ENCODE measurements at regions not wholly inside any gene's neighbourhood (a gene's known extent, or its start where the extent isn't known, plus 50 kb on each side); places are given as distances from the start of the nearest gene placed in this dataset.

DNA sequence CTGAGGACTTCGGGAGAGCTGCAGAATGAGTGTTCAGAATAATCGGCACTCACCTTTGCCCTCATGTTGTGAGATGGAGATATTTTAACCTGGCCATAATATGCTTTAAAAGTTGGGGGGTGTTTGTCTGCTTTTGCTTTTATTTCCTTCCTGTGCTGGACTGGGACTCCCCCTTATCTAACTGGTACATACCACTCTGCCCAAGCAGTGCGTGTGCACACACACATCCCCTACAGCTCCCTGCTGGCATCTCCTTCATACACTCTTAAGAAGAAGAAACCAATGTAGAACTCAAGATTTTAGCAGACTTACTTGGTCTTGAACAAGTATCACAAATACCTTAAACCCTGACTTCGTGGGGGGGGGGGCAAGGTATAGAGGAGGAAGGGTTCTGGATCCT is 146.2 kb upstream of the DMRT1 start:
- WGBS, 3 donors: 52 to 59% (median 59%) methylated on average over 4 of the region's 4 CpGs
- H3K27ac ChIP-seq (ENCODE audit: low read depth, low read length): no peak overlapping the region

DNA sequence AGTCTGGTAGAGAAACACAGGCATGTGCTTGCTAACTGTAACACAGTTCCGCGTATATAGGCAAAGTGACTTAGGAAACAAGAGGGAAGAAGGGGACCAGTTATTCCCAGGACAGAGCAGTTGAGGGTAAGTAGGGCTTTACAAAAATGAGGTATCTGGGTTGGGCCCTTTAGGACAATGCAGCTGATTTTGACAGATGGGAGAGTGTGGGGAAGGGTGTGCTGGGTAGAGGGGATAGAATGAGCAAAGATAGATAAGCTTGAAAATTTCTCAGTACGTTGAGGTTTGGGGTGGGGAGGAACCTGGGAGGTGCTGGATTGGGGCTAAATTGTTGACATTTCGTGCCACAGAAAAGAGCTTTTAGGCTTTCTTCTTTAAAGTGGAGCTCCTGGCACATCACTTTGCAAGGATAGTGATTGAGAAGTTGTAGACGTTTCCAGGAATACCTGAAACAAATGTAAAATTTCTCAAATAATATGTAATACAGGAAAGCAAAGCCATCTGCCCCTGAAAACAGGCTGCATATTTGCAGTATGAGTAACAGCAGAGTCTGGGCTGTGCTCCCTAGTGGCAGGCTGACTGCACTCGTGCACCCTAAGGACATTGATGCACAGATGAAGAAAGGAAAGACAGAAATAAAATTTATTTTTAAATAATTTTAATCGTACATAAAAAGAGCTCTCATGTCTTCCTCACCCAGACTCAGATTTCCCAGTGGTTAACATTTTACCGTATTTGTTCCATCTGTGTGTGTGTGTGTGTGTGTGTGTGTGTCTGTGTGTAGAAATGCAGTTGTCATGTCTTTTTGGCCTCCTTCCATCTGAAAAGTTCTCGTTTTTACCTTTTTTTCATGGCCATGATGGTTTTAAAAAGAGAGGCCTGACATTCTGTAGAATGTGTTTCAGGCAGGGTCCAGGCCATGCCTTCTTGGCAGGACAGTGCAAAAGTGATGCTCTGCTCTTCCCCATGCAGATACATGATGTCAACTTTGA is 144.9 kb upstream of the DMRT1 start:
- WGBS, 3 donors: 35 to 59% (median 44%) methylated on average over 9 of the region's 9 CpGs
- H3K27ac ChIP-seq (ENCODE audit: low read depth, low read length): peak overlapping the region; percentile 6

DNA sequence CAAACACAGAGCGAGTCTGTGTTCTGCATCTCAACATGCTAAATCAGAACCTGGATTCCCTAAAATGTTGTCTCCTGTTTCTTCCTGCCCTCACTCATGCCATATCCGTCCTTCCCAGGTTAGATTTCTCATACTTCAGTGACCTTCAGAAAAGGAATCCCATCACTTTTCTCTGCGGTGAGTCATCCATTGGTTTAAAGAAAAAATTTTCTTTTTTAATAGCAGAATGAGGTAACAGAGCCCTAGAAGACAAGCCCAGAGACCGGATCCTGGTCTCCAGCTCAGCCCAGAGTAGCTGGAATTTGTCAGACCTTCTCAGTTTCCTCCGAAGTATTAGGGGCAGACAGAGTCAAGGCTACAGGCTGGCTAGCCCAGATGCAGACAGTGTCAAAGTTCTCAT is 143.2 kb upstream of the DMRT1 start:
- WGBS, 3 donors: 86 to 91% (median 87%) methylated on average over 5 of the region's 5 CpGs
- no peak overlapping the region for H3K27ac ChIP-seq (ENCODE audit: low read depth, low read length)

DNA sequence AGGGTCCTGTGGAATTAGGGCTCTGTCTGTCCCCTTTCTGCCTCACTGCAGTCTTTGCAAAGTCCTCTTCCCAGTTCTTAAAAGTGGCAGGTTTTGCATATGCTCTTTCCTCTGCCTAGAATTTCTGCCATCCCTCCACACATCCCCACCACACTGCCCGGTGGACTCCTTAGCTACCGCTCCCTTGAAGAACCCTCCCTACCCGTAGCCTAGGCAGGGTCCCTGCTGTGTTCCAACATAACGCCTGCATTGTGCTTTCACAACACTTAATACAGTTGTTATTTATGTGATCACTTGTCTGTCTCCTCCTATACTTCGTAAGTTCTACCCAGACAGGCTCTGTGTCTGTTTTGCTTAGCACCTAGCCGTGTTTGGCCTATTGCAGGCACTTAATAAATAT is 142.5 kb upstream of the DMRT1 start:
- no peak overlapping the region for H3K27ac ChIP-seq (ENCODE audit: low read depth, low read length)
- WGBS, 3 donors: 86 to 90% (median 88%) methylated on average over 6 of the region's 6 CpGs

DNA sequence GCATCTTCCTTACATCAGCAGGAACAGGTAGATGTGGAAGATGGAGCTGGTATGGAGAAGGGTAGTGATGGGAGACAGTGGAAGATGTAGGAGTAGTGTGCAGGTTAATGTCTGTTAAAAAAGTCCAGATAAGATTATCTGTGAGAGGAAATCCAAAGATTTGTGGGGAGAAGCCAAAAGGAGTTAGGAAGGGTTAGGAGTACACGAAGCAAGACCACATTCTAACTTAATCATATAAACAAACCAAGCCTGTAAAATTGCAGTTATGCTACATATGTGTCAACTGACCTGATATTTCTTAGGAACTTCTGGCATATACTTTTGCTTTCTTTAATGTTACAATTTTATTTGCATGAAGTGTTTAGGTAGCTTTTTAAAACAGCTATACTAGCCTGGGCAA is 142.1 kb upstream of the DMRT1 start:
- no peak overlapping the region for H3K27ac ChIP-seq (ENCODE audit: low read depth, low read length)
- 46 to 77% (median 52%) methylated on average over 1 of the region's 1 CpG for WGBS, 3 donors

DNA sequence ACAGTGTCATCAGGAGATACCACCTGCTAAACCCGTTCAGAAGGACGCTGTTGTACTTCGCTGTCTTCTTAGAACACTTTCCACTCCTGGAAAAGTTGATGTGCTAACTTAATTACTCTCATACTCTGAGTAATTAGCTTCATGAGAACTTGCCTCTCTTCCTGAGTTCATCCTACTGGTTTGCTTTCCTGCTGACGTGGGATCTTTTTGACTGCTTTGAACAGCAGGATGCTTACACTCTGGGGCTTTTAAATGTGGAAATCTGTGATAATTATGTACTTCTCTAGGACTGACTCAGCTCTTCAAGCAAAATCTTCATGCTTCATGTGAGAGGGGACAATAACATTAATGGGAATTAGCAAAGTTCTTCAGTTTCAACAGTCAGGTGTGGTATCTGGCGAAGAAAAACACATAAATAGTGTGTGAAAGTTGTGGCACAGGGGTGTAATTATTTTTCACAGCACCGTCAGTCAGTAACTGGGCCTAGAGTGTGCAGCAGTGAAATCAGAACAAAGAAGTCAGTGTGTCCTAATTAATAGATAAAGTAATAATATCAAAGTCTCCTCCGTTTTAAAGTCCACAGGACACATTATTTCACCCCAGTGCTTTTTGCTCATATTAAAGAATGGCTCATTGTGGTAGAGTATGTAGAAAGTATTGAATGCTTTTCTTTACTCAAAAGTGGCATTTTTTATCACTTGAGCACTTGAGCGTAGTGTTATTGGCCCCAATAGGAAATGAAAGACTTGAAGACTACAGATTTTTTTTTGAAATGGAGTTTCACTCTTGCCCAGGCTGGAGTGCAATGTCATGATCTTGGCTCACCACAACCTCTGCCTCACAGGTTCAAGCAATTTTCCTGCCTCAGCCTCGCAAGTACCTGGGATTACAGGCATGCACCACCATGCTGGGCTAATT is 140.9 kb upstream of the DMRT1 start:
- WGBS, 3 donors: 71 to 83% (median 81%) methylated on average over 9 of the region's 9 CpGs
- H3K27ac ChIP-seq (ENCODE audit: low read depth, low read length): no peak overlapping the region

DNA sequence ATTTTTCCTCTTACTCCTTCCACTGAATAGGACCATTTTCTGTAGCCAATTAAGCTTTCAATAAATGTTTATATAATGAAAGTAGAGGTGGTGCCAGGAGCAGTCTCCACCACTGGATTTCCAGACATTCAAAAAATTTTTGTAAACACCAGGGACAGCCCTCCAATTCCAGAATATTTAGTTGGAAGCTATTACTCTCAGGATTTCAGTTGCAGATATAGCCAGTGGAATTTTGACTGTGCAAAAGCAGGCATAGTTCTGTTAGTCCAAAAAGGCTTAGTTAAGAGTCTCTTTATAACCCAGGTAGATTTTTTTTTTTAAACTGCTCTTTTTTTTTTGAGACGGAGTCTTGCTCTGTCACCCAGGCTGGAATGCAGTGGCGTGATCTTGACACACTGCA is 138.1 kb upstream of the DMRT1 start:
- 64 to 92% (median 80%) methylated on average over 2 of the region's 2 CpGs for WGBS, 3 donors
- H3K27ac ChIP-seq (ENCODE audit: low read depth, low read length): no peak overlapping the region

DNA sequence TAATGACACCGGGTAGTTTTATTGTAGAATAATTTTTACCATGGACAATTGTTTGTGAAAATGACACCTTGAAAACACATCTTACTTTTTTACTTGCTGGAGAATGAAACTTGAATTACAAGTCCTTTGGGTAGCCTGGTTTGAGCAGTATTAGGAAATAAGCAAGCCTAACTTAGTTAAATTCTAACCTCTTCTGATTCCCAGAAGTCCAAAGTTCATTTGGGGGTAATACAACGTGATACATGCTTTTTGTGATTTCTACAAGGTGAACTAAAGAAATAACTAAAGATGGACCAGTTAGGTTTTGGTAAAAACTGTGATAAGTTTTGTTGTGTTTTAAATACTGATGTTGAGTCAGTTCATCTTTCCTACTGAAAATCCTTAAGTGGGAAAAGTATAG is 135.4 kb upstream of the DMRT1 start:
- H3K27ac ChIP-seq (ENCODE audit: low read depth, low read length): no peak overlapping the region
- 23 to 44% (median 34%) methylated on average over 2 of the region's 2 CpGs for WGBS, 3 donors

DNA sequence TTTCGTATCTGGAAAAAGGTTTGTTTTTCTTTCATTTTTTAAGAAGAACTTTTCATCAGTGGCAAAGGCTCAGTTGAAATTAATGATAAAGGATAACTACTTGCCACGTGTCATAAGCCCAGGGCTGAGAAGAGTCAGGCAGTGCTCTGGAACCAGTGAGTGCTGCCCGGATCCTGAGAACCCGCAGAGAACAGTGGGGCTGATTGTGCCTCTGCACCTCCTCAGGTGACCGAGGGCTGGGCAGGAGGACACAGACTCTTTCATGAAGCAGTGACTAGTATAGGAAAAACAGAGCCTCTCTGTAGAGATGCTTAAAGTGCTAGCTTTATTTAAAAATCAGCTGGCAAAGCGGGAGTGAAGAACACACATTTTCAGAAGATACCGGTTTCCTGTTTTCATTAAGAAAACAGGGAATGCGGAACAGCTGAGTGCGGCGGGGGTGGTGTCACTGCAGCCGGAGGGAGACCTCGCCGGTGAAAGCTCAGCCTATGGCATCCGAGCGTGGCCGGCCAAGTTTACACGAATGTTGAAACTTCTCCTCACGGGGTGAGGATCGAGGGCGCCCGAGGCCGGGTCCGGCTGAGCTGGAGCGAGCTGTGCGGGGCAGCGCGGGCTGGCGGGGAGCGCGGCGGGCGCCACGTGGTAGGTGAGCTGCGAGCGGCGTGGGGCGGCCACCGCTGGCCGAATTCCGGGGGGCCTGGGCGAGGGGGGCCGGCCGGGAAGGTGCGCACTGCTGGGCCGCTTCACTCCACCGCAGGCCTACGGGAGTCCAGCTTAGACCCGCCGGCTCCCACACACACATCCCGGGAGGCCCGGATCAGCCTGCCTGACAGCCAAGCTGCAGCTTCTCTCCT is 134.7 kb upstream of the DMRT1 start:
- no peak overlapping the region for H3K27ac ChIP-seq (ENCODE audit: low read depth, low read length)
- 1 to 3% (median 3%) methylated on average over 35 to 51 of the region's 51 CpGs for WGBS, 3 donors

DNA sequence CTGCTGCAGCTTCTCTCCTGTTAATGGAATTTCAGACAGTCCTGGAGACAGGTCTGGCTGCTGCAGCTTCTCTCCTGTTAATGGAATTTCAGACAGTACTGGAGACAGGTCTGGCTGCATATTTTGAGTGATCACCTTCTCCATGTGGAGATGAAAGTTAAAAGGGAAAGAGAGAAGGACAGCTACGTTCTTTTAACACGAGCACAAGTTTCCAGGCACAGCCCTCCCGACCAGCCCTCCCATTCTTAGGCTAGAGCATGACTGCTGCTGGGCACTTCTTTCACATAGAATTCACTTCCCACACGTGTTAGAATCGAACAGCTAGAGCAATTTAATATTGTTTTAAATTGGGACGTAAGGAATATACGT is 133.3 kb upstream of the DMRT1 start:
- 8 to 31% (median 23%) methylated on average over 7 of the region's 7 CpGs for WGBS, 3 donors
- H3K27ac ChIP-seq (ENCODE audit: low read depth, low read length): no peak overlapping the region

DNA sequence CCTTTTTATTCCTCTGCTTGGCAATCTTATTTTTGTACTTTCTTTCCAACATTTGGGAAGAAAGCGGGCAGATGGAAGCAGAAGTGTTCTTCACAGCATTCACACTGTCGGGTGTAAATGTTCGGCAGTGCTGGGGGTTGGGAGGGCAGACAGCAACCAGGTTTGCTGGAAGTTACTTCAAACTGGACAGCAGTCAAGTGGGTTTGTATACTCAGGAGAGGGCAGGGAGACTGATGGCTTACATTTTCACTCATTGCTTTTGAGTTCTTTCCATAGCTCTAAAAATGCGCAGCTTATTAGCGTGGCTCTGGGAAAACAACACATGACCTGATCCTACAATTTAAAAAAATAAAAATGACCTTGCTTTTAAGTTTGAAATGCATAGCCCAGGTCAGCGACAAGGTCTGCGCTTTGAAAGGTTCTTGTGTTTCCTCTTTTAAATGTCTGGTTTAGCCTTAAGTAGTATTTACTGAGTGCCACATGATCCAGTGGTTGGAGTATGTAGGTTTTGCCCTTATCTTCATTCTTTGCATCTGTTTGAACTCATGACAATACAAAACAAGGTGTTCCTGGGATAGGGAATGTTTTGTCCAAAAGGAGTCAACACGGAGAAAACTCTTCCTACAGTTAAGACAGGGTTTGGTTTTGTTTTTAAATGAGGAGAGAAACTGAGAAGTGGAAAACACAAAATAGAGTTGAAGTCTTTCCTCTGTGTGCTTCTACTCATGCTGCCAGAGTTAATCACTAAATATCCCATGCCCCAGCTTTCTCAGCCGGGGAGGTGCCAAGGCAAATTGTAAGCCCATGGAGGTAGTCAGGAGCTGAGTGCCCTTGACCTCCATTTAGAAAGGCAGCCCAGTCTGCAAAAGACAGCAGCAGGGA is 132.7 kb upstream of the DMRT1 start:
- H3K27ac ChIP-seq (ENCODE audit: low read depth, low read length): no peak overlapping the region
- 27 to 49% (median 44%) methylated on average over 9 of the region's 9 CpGs for WGBS, 3 donors

DNA sequence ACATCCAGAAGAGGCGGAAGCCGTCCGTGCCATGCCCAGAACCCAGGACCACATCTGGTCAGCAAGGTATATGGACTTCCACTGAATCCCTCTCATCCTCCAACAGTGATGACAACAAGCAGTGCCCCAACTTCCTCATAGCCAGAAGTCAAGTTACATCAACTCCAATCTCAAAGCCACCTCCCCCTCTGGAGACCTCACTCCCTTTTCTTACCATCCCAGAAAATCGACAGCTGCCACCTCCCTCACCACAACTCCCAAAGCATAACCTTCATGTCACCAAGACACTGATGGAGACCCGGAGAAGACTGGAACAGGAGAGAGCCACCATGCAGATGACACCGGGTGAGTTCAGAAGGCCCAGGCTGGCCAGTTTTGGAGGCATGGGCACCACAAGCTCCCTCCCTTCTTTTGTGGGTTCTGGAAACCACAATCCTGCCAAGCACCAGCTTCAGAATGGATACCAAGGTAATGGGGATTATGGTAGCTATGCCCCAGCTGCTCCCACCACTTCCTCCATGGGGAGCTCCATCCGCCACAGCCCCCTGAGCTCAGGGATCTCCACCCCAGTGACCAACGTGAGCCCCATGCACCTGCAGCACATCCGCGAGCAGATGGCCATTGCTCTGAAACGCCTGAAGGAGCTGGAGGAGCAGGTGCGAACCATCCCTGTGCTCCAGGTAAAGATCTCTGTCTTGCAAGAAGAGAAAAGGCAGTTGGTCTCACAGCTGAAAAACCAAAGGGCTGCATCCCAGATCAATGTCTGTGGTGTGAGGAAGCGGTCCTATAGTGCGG is 130.3 kb upstream of the DMRT1 start:
- no peak overlapping the region for H3K27ac ChIP-seq (ENCODE audit: low read depth, low read length)
- 91 to 92% (median 91%) methylated on average over 14 of the region's 14 CpGs for WGBS, 3 donors

DNA sequence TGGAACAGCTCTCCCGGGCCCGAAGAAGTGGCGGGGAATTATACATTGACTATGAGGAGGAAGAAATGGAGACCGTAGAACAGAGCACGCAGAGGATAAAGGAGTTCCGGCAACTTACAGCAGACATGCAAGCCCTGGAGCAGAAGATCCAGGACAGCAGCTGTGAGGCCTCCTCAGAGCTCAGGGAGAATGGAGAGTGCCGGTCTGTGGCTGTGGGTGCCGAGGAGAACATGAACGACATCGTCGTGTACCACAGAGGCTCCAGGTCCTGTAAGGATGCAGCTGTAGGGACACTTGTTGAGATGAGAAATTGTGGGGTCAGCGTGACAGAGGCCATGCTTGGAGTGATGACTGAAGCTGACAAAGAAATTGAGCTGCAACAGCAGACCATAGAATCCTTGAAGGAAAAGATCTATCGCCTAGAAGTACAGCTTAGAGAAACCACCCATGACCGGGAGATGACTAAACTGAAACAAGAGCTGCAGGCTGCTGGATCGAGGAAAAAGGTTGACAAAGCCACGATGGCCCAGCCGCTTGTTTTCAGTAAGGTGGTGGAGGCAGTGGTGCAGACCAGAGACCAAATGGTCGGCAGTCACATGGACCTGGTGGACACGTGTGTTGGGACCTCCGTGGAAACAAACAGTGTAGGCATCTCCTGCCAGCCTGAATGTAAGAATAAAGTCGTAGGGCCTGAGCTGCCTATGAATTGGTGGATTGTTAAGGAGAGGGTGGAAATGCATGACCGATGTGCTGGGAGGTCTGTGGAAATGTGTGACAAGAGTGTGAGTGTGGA is 129.5 kb upstream of the DMRT1 start:
- H3K27ac ChIP-seq (ENCODE audit: low read depth, low read length): no peak overlapping the region

DNA sequence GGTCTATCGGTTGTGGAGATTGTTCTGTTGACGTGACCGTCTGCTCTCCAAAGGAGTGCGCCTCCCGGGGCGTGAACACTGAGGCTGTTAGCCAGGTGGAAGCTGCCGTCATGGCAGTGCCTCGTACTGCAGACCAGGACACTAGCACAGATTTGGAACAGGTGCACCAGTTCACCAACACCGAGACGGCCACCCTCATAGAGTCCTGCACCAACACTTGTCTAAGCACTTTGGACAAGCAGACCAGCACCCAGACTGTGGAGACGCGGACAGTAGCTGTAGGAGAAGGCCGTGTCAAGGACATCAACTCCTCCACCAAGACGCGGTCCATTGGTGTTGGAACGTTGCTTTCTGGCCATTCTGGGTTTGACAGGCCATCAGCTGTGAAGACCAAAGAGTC is 128.9 kb upstream of the DMRT1 start:
- 83 to 97% (median 93%) methylated on average over 16 of the region's 16 CpGs for WGBS, 3 donors
- no peak overlapping the region for H3K27ac ChIP-seq (ENCODE audit: low read depth, low read length)

More for the DNA sequence above, 129.5 kb upstream of the DMRT1 start:
- WGBS, 3 donors: 95 to 96% (median 95%) methylated on average over 22 of the region's 22 CpGs

DNA sequence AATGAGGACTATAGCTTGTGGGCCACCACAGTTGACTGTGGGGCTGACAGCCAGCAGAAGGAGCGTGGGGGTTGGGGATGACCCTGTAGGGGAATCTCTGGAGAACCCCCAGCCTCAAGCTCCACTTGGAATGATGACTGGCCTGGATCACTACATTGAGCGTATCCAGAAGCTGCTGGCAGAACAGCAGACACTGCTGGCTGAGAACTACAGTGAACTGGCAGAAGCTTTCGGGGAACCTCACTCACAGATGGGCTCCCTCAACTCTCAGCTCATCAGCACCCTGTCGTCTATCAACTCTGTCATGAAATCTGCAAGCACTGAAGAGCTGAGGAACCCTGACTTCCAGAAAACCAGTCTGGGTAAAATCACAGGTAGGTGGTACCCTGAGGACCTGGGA is 128.4 kb upstream of the DMRT1 start:
- 77 to 86% (median 85%) methylated on average over 4 of the region's 4 CpGs for WGBS, 3 donors
- H3K27ac ChIP-seq (ENCODE audit: low read depth, low read length): no peak overlapping the region

DNA sequence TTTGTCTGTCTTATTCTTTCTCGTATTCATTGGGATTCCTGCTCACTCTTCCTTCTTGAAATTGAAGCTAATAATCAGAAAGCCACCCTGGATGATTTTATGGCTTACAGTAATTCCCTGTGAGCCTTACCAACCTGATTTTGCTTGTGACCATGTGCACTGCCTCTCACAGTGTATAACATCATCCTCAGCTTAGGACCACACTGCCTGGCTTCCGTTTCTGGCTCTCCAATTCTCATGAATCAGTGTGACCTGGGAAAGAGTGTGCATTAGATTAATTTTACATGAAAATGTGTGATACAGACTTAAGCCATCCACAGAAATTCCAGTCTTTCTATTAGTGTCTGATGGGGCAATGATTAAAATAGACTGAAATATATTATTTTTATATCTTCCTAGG is 126.8 kb upstream of the DMRT1 start:
- 62 to 74% (median 73%) methylated on average over 2 of the region's 2 CpGs for WGBS, 3 donors
- no peak overlapping the region for H3K27ac ChIP-seq (ENCODE audit: low read depth, low read length)
